ENCODE measurements at regions not wholly inside any gene's neighbourhood (a gene's known extent, or its start where the extent isn't known, plus 50 kb on each side); places are given as distances from the start of the nearest gene placed in this dataset.

DNA sequence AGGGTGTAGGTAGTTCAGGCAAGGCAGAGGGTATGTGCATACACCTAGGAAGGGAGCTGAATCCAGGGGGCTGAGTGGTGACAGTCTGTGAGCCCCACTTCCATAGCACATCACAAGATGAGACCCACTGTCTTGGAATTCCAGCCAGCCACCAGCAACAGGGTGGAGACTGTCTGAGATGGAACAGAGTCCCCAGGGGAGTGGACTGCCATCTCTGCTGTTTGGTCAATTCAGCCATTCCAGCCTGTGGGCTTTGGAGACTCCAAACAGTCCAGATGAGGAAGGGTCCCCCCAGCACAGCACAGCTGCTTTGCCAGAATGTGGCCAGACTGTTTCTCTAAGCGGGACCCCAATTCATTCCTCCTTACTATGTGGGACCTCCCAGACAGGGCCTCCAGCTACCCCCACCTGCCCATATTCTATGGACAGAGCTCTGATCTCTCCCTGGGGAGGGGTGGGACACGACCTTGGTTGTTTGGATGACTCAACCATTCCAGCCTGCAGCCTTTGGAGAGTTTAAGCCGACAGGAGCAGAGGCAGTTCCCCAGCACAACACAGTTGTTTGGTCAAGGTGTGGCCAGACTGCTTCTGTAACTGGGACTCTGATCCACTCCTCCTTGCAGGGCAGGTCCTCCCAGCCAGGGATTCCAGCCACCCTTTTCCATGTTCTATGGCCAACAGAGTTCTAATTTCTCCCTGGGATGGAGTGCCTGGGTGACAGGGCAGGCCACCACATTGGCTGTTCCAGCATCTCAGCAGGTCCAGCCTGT, 178.0 kb downstream of the RND3 start:
- TF ChIP-seq, protein P1, sequence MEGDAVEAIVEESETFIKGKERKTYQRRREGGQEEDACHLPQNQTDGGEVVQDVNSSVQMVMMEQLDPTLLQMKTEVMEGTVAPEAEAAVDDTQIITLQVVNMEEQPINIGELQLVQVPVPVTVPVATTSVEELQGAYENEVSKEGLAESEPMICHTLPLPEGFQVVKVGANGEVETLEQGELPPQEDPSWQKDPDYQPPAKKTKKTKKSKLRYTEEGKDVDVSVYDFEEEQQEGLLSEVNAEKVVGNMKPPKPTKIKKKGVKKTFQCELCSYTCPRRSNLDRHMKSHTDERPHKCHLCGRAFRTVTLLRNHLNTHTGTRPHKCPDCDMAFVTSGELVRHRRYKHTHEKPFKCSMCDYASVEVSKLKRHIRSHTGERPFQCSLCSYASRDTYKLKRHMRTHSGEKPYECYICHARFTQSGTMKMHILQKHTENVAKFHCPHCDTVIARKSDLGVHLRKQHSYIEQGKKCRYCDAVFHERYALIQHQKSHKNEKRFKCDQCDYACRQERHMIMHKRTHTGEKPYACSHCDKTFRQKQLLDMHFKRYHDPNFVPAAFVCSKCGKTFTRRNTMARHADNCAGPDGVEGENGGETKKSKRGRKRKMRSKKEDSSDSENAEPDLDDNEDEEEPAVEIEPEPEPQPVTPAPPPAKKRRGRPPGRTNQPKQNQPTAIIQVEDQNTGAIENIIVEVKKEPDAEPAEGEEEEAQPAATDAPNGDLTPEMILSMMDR (conservative IDR thresholded peaks at IDR 0.05; ENCODE audit: control insufficient read depth, insufficient read depth, low read depth, low read length): no peak
- peak; percentile 3 for DNase-seq (ENCODE audit: low read depth)

DNA sequence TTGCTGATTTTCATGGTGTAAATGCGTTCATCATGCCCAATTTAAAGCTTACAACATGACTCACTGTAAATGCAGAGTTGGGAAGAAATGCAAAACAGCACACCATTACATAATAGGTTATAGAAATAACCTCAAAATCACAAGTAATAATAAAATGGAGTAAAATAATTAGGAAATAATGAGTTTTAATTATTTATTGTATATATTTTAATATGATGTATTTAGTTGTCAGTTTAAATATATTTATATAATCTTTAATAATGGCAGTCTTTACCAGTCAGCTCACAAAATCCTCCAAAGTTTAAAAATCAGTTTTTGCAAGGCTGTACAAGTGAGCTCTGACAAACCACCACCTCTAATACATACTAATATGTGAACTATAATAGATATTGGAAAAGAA, 180.2 kb downstream of the RND3 start:
- H3K4me3 ChIP-seq (ENCODE audit: control insufficient read depth, low read depth, low read length): no peak overlapping the region
- TF ChIP-seq, protein P1 (conservative IDR thresholded peaks at IDR 0.05; ENCODE audit: control insufficient read depth, insufficient read depth, low read depth, low read length): no peak
- no peak for DNase-seq (ENCODE audit: low read depth)

More for the DNA sequence above, 178.0 kb downstream of the RND3 start:
- H3K4me3 ChIP-seq (ENCODE audit: control insufficient read depth, low read depth, low read length): no peak overlapping the region

DNA sequence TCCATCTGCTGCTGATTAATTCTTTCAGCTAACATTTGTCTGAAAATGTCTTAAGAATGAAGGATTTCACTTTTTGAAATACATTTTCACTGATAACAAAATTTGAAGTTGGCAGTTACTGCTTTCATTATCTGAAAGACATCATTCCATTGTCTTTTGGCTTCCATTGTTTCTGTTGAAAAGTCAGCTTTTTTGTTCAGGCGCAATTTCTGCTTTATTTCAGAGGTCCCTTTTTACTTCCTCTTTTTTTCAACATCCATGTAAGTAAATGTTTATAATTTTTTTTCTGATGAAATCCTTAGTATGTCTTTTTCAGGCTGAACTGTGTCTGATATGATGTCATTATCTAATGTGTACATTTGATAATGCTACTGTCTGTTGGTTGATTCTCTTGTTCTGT, 184.2 kb downstream of the RND3 start:
- H3K4me3 ChIP-seq (ENCODE audit: control insufficient read depth, low read depth, low read length): no peak overlapping the region
- TF ChIP-seq, protein P1 (conservative IDR thresholded peaks at IDR 0.05; ENCODE audit: control insufficient read depth, insufficient read depth, low read depth, low read length): no peak
- peak; percentile 24 for DNase-seq (ENCODE audit: low read depth)

DNA sequence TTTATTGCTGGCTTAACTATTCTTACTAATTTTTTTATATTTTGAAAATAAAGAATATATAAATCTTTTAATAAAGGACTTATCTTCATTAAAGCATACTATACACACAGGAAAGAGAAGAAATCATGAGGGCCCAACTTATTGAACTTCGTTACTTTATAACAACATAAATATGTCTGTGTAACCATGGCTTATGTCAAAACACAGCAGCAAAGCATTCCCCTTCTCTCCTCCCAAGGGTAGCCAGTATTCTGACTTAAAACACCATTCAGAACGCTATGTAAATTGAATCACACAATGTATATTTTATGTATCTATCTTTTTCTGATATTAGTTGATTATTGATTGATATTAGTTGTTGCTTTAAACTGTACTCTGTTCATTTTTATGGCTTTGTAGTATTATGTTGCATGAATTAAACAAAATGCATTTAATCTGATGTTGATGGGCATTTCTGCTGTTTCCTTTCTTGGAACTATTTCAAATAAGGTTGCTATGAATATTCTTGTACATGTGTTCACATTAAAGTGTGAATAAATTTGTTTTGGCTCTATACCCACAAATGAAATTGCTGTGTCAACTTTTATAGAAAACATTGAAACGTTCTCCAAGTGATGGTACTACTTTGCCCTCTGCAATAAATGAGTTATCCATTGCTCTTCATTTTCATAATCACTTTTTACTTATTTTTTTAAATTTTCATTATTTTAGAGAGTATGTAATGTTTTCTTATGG, 188.7 kb downstream of the RND3 start:
- DNase-seq (ENCODE audit: low read depth): no peak
- no peak overlapping the region for H3K4me3 ChIP-seq (ENCODE audit: control insufficient read depth, low read depth, low read length)
- TF ChIP-seq, protein P1 (conservative IDR thresholded peaks at IDR 0.05; ENCODE audit: control insufficient read depth, insufficient read depth, low read depth, low read length): no peak

DNA sequence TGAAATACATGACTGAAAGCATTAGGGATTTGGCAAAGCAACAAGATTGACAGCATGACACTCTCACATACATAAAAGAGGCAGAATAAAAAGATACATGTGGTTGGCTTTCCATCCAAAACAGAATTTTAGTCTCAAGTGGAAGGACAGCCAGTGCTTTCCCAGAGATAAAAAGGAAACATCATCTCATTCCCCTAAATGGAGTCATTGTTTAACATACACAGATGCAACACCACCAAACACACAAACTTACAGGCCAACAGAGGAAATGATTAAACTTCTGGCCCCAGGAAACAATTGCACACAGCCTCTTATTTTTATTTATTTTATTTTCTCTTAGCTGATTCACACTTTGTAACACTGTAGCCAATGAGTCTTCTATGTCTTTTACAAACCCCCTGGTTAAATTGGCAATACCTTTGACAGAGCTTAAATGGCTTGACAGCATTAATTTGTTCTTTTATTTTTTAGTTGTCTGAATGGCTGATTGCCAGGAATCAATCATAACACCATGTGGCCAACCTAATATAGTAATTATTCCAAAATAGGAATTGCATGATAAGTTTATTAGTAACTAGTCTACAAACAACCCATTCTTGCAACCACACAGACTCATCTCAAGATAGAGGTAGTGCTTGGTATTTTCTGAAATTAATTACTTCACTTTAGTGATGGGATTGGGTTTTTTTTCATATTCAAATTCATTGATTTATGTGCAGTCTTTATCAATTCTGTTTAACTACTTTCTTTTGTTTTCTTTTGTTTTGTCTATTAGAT, 190.5 kb downstream of the RND3 start:
- peak; percentile 85 for DNase-seq (ENCODE audit: low read depth)
- TF ChIP-seq, protein P1 (conservative IDR thresholded peaks at IDR 0.05; ENCODE audit: control insufficient read depth, insufficient read depth, low read depth, low read length): no peak
- H3K4me3 ChIP-seq (ENCODE audit: control insufficient read depth, low read depth, low read length): no peak overlapping the region

DNA sequence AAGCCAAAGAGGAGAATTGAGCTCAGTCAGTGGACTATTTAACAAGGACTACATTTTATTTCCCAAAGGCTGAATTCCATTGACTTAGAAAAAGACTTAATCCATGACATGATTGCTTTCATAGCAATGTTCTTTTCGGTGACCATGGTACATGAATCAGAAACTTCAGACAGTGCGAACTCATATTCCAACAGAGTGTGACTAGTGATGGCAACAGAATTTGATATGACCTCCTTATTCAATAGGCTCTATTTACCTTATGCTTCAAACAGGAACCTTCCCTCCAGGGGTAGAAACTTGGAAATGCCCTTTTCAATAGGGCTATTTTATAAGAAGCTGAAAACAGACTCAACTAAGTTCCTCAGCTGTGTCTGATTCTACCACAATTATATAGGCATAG, 191.9 kb downstream of the RND3 start:
- no peak for DNase-seq (ENCODE audit: low read depth)
- TF ChIP-seq, protein P1 (conservative IDR thresholded peaks at IDR 0.05; ENCODE audit: control insufficient read depth, insufficient read depth, low read depth, low read length): no peak
- H3K4me3 ChIP-seq (ENCODE audit: control insufficient read depth, low read depth, low read length): no peak overlapping the region
